ENCODE measurements at regions not wholly inside any gene's neighbourhood (a gene's known extent, or its start where the extent isn't known, plus 50 kb on each side); places are given as distances from the start of the nearest gene placed in this dataset.

GRCh38 chr1:241443561-241443960 lies 76.0 kb downstream of the FH start:
- no peak overlapping the region for H3K9ac ChIP-seq (replicated peaks; ENCODE audit: extremely low read depth, insufficient read depth, low read length)
- no peaks in the 10 kb centered on the region for H3K9me3 ChIP-seq (replicated peaks; ENCODE audit: control insufficient read depth, insufficient read depth, low read length)
- no peaks in the 10 kb centered on the region for H4K20me1 ChIP-seq (replicated peaks; ENCODE audit: control insufficient read depth, extremely low read depth, insufficient read depth, low read length)
- no peak overlapping the region for H3K27ac ChIP-seq (ENCODE audit: insufficient read depth, low read depth, low read length)
- H3K4me1 ChIP-seq (ENCODE audit: control insufficient read depth, extremely low read depth, insufficient read depth, low read length) = peaks cover 4% of the 10 kb centered on the region
- POLR2A ChIA-PET = no interaction called here
- dilution Hi-C loops (cut with MboI; ENCODE audit: extremely low pct_ligation_motif_present, low sequenced_read_pairs) = no loop called here
- no TSS peak for BruUV-seq (replicated peaks)
- H3K36me3 ChIP-seq (ENCODE audit: control insufficient read depth in 2 of 2, extremely low read depth in 1 of 2, insufficient read depth in 2 of 2, low read length in 2 of 2) = no peaks in the 10 kb centered on the region
- TF ChIP-seq EZH2 (IDR thresholded peaks at IDR 0.05; ENCODE audit: borderline replicate concordance, low read depth, low read length, severe bottlenecking) = no peak
- intact Hi-C loops (cut with micrococcal nuclease) = no loop called here
- CTCF ChIA-PET = interaction anchor here (1.2 kb wide), 1 partner anchor 20 kb away, joined by 4 read pairs; no protein-coding TSS in a partner anchor
- DNase-seq (ENCODE audit: low read depth, low spot score) = no peak
- no peak overlapping the region for H3K4me2 ChIP-seq (ENCODE audit: insufficient read depth, low read length)
- H3K79me2 ChIP-seq (ENCODE audit: control insufficient read depth, insufficient read depth, low read length) = no peaks in the 10 kb centered on the region
- H2AFZ ChIP-seq (ENCODE audit: low read depth, low read length) = no peak overlapping the region
- H3K9me1 ChIP-seq (replicated peaks; ENCODE audit: control insufficient read depth, extremely low read depth, insufficient read depth, low read length) = no peaks in the 10 kb centered on the region
- H3K27me3 ChIP-seq (ENCODE audit: control insufficient read depth in 2 of 2, insufficient read depth in 2 of 2, low read length in 2 of 2) = no peaks in the 10 kb centered on the region
- FAIRE-seq = no peak
- no peak overlapping the region for H3K4me3 ChIP-seq (replicated peaks in 1 of 3; ENCODE audit: insufficient read depth in 1 of 3, low read depth in 1 of 3, low read length in 3 of 3)

- Histone ChIP-seq H3K9me1 (replicated peaks; ENCODE audit: control insufficient read depth, extremely low read depth, insufficient read depth, low read length) (no peaks in the 10 kb centered on the region), H3K4me3 (replicated peaks in 1 of 3; ENCODE audit: insufficient read depth in 1 of 3, low read depth in 1 of 3, low read length in 3 of 3) (no peak overlapping the region), H3K27me3 (ENCODE audit: control insufficient read depth in 2 of 2, insufficient read depth in 2 of 2, low read length in 2 of 2) (no peaks in the 10 kb centered on the region), H3K9me3 (replicated peaks; ENCODE audit: control insufficient read depth, insufficient read depth, low read length) (no peaks in the 10 kb centered on the region), H2AFZ (ENCODE audit: low read depth, low read length) (no peak overlapping the region), H3K27ac (ENCODE audit: insufficient read depth, low read depth, low read length) (no peak overlapping the region), H3K4me1 (ENCODE audit: control insufficient read depth, extremely low read depth, insufficient read depth, low read length) (peaks cover 4% of the 10 kb centered on the region), H3K36me3 (ENCODE audit: control insufficient read depth in 2 of 2, extremely low read depth in 1 of 2, insufficient read depth in 2 of 2, low read length in 2 of 2) (no peaks in the 10 kb centered on the region), H3K9ac (replicated peaks; ENCODE audit: extremely low read depth, insufficient read depth, low read length) (no peak overlapping the region), H4K20me1 (replicated peaks; ENCODE audit: control insufficient read depth, extremely low read depth, insufficient read depth, low read length) (no peaks in the 10 kb centered on the region), H3K79me2 (ENCODE audit: control insufficient read depth, insufficient read depth, low read length) (no peaks in the 10 kb centered on the region), H3K4me2 (ENCODE audit: insufficient read depth, low read length) (no peak overlapping the region)
- intact Hi-C loops (cut with micrococcal nuclease) = no loop called here
- dilution Hi-C loops (cut with MboI; ENCODE audit: extremely low pct_ligation_motif_present, low sequenced_read_pairs) = no loop called here
- FAIRE-seq = no peak
- BruUV-seq (replicated peaks) = no TSS peak
- no peak for DNase-seq (ENCODE audit: low read depth, low spot score)
- TF ChIP-seq GATA2 (IDR thresholded peaks at IDR 0.05; ENCODE audit: insufficient read depth, insufficient read length, low read depth, low read length) (no peak), POLR2A (IDR thresholded peaks at IDR 0.05; ENCODE audit: low read depth, low read length) (no peak), MAX (IDR thresholded peaks at IDR 0.05; ENCODE audit: insufficient read depth, insufficient read length) (no peak), JUN (IDR thresholded peaks at IDR 0.05; ENCODE audit: borderline replicate concordance, insufficient read depth, insufficient read length, low read depth) (no peak), CTCF (IDR thresholded peaks at IDR 0.05; ENCODE audit: extremely low read depth in 1 of 2, insufficient read depth in 1 of 2, low read depth in 1 of 2, low read length in 2 of 2) (no peak), MYC (IDR thresholded peaks at IDR 0.05; ENCODE audit: low read depth, low read length) (no peak), POLR2AphosphoS5 (IDR thresholded peaks at IDR 0.05; ENCODE audit: insufficient read depth, low read depth, low read length) (no peak), EZH2 (IDR thresholded peaks at IDR 0.05; ENCODE audit: borderline replicate concordance, low read depth, low read length, severe bottlenecking) (no peak), FOS (IDR thresholded peaks at IDR 0.05; ENCODE audit: borderline replicate concordance, insufficient read depth, low read length) (no peak)
- POLR2A ChIA-PET = no interaction called here
- CTCF ChIA-PET = interaction anchor here (1.2 kb wide), 1 partner anchor 21 kb away, joined by 4 read pairs; no protein-coding TSS in a partner anchor
Measured at GRCh38 chr1:241442686-241443085, 76.9 kb downstream of the FH start.
